Right lung (tissue), 2 donors: ENCODE measurements at regions not wholly inside any gene's neighbourhood (a gene's known extent, or its start where the extent isn't known, plus 50 kb on each side); places are given as distances from the start of the nearest gene placed in this dataset.
"Not testable (repeated sequence)": the region's sequence is repeated elsewhere in the genome, so short reads cannot be mapped to it uniquely, and the experiment has no call there.

Experiments
- DNase-seq, 2 donors: peaks; one replicate each; pipeline ENCODE4 v3.0.0-alpha.2; 2013

- DNase-seq: no peak
Measured at GRCh38 chrX:20715176-20715575, 448.5 kb upstream of the RPS6KA3 start.

GRCh38 chrX:20712811-20713210, 446.1 kb upstream of the RPS6KA3 start:
- no peak for DNase-seq

GRCh38 chrX:20711366-20711765, 444.7 kb upstream of the RPS6KA3 start:
- DNase-seq: no peak

GRCh38 chrX:20693078-20693477, 426.4 kb upstream of the RPS6KA3 start:
- DNase-seq: no peak

GRCh38 chrX:20686256-20686655, 419.5 kb upstream of the RPS6KA3 start:
- no peak for DNase-seq

- DNase-seq: no peak
Measured at GRCh38 chrX:20685652-20686051, 418.9 kb upstream of the RPS6KA3 start.

GRCh38 chrX:20681683-20682082, 415.0 kb upstream of the RPS6KA3 start:
- no peak for DNase-seq

GRCh38 chrX:20680998-20681397, 414.3 kb upstream of the RPS6KA3 start:
- DNase-seq: no peak

GRCh38 chrX:20672476-20672875, 405.8 kb upstream of the RPS6KA3 start:
- DNase-seq: no peak

- DNase-seq: not testable (repeated sequence)
Measured at GRCh38 chrX:20671746-20672145, 405.0 kb upstream of the RPS6KA3 start.

- no peak for DNase-seq
Measured at GRCh38 chrX:20670611-20671010, 403.9 kb upstream of the RPS6KA3 start.

- DNase-seq: no peak
Measured at GRCh38 chrX:20668550-20668949, 401.8 kb upstream of the RPS6KA3 start.

- DNase-seq: no peak
Measured at GRCh38 chrX:20666331-20666730, 399.6 kb upstream of the RPS6KA3 start.

- no peak for DNase-seq
Measured at GRCh38 chrX:20665481-20665880, 398.8 kb upstream of the RPS6KA3 start.

GRCh38 chrX:20664774-20665173, 398.1 kb upstream of the RPS6KA3 start:
- DNase-seq: no peak

- DNase-seq: no peak
Measured at GRCh38 chrX:20664131-20664530, 397.4 kb upstream of the RPS6KA3 start.

GRCh38 chrX:20663336-20663735, 396.6 kb upstream of the RPS6KA3 start:
- DNase-seq: no peak

- DNase-seq: no peak
Measured at GRCh38 chrX:20656721-20657120, 390.0 kb upstream of the RPS6KA3 start.

- DNase-seq: no peak
Measured at GRCh38 chrX:20654596-20655106, 387.9 kb upstream of the RPS6KA3 start.

- DNase-seq: no peak
Measured at GRCh38 chrX:20653070-20653469, 386.4 kb upstream of the RPS6KA3 start.

GRCh38 chrX:20641954-20642353, 375.2 kb upstream of the RPS6KA3 start:
- DNase-seq: no peak

GRCh38 chrX:20639115-20639514, 372.4 kb upstream of the RPS6KA3 start:
- DNase-seq: no peak

GRCh38 chrX:20637351-20637750, 370.6 kb upstream of the RPS6KA3 start:
- no peak for DNase-seq

GRCh38 chrX:20633451-20633850, 366.7 kb upstream of the RPS6KA3 start:
- peak in 1 of 2 donors; percentile 7 for DNase-seq

- DNase-seq: no peak
Measured at GRCh38 chrX:20623448-20623847, 356.7 kb upstream of the RPS6KA3 start.
